T-helper 22 cell (primary cell): ENCODE measurements at regions not wholly inside any gene's neighbourhood (a gene's known extent, or its start where the extent isn't known, plus 50 kb on each side); places are given as distances from the start of the nearest gene placed in this dataset.
"Not testable (repeated sequence)": the region's sequence is repeated elsewhere in the genome, so short reads cannot be mapped to it uniquely, and the experiment has no call there.

Source experiments
- DNase-seq: peaks from one replicate; pipeline ENCODE4 v3.0.0-alpha.2; 2020; ENCODE audit warnings: low read depth

- DNase-seq, result no peak
These were observed 1307.6 kb downstream of the TBC1D22A start for GRCh38 chr22:48070083-48070482.

GRCh38 chr22:48069256-48069655 is 1306.8 kb downstream of the TBC1D22A start:
- DNase-seq, result no peak

GRCh38 chr22:48068323-48068885 is 1306.0 kb downstream of the TBC1D22A start:
- no peak for DNase-seq

- no peak for DNase-seq
These were observed 1303.4 kb downstream of the TBC1D22A start for GRCh38 chr22:48065892-48066291.

GRCh38 chr22:48061726-48062125 is 1299.3 kb downstream of the TBC1D22A start:
- no peak for DNase-seq

- DNase-seq, result no peak
These were observed 1297.8 kb downstream of the TBC1D22A start for GRCh38 chr22:48060266-48060665.

GRCh38 chr22:48059521-48059920 is 1297.1 kb downstream of the TBC1D22A start:
- not testable (repeated sequence) for DNase-seq

- no peak for DNase-seq
These were observed 1294.8 kb downstream of the TBC1D22A start for GRCh38 chr22:48057116-48057835.

- DNase-seq, result no peak
These were observed 1293.4 kb downstream of the TBC1D22A start for GRCh38 chr22:48055827-48056226.

GRCh38 chr22:48055185-48055584 is 1292.7 kb downstream of the TBC1D22A start:
- no peak for DNase-seq

- no peak for DNase-seq
These were observed 1292.1 kb downstream of the TBC1D22A start for GRCh38 chr22:48054596-48054995.

GRCh38 chr22:48053973-48054372 is 1291.5 kb downstream of the TBC1D22A start:
- no peak for DNase-seq

GRCh38 chr22:48053486-48053885 is 1291.0 kb downstream of the TBC1D22A start:
- no peak for DNase-seq

GRCh38 chr22:48052621-48052890 is 1290.1 kb downstream of the TBC1D22A start:
- no peak for DNase-seq

GRCh38 chr22:48051796-48052620 is 1289.6 kb downstream of the TBC1D22A start:
- no peak for DNase-seq

- DNase-seq, result no peak
These were observed 1288.4 kb downstream of the TBC1D22A start for GRCh38 chr22:48050836-48051235.

GRCh38 chr22:48049116-48049515 is 1286.7 kb downstream of the TBC1D22A start:
- no peak for DNase-seq

GRCh38 chr22:48047722-48048500 is 1285.5 kb downstream of the TBC1D22A start:
- DNase-seq, result no peak

- DNase-seq, result no peak
These were observed 1282.9 kb downstream of the TBC1D22A start for GRCh38 chr22:48045369-48045768.

GRCh38 chr22:48044487-48045060 is 1282.1 kb downstream of the TBC1D22A start:
- no peak for DNase-seq

- no peak for DNase-seq
These were observed 1281.1 kb downstream of the TBC1D22A start for GRCh38 chr22:48043581-48043980.
